Neural cell (in vitro differentiated cells): ENCODE measurements at regions not wholly inside any gene's neighbourhood (a gene's known extent, or its start where the extent isn't known, plus 50 kb on each side); places are given as distances from the start of the nearest gene placed in this dataset.

Source experiments
- H2AFZ ChIP-seq: fragments of 200-600, 300-800 bp; sonication (generic), shearing (Covaris generic); 2 replicates; pipeline ENCODE4 v1.6.0; 2014; ENCODE audit warnings: low read depth, mild to moderate bottlenecking, antibody characterized with exemption, low read length, moderate library complexity
- H3F3A ChIP-seq: fragments of 200-600 bp; shearing (Covaris generic); 2 replicates; pipeline ENCODE4 v1.6.1; 2016; ENCODE audit warnings: mild to moderate bottlenecking, moderate library complexity, mixed read lengths, antibody characterized with exemption, low read length; ENCODE audit not compliant: insufficient read depth, poor library complexity, severe bottlenecking
- H3K27ac ChIP-seq: fragments of 200-600, 300-800 bp; sonication (generic), shearing (Covaris generic); 2 replicates; pipeline ENCODE4 v1.5.1; 2014; ENCODE audit warnings: mild to moderate bottlenecking, low read length, moderate library complexity
- H3K27me3 ChIP-seq: fragments of 300-800, 200-600 bp; sonication (generic), shearing (Covaris generic); 2 replicates; pipeline ENCODE4 v1.6.0; 2014; ENCODE audit warnings: mild to moderate bottlenecking, low read depth, low read length, moderate library complexity; ENCODE audit not compliant: insufficient read depth
- H3K36me3 ChIP-seq: fragments of 300-800, 200-600 bp; sonication (generic), shearing (Covaris generic); 2 replicates; pipeline ENCODE4 v1.5.1; 2014; ENCODE audit warnings: mild to moderate bottlenecking, antibody characterized with exemption, low read length, moderate library complexity; ENCODE audit not compliant: insufficient read depth
- H3K4me2 ChIP-seq: fragments of 300-800, 200-600 bp; sonication (generic), shearing (Covaris generic); 2 replicates; pipeline ENCODE4 v1.6.0; 2014; ENCODE audit warnings: mild to moderate bottlenecking, low read length
- H3K4me3 ChIP-seq: fragments of 300-800, 200-600 bp; sonication (generic), shearing (Covaris generic); 2 replicates; pipeline ENCODE4 v1.5.1; 2014; ENCODE audit warnings: mild to moderate bottlenecking, low read length, moderate library complexity
- H3K79me2 ChIP-seq: fragments of 200-600 bp; shearing (Covaris generic); replicated peaks from 2 replicates; pipeline ENCODE4 v1.6.0; 2014; ENCODE audit warnings: mild to moderate bottlenecking, low read length, moderate library complexity; ENCODE audit not compliant: insufficient read depth
- H3K9ac ChIP-seq: fragments of 300-800, 200-600 bp; sonication (generic), shearing (Covaris generic); 2 replicates; pipeline ENCODE4 v1.6.1; 2016; ENCODE audit warnings: mild to moderate bottlenecking, low read length, mixed read lengths
- H3K9me2 ChIP-seq: fragments of 200-600 bp; shearing (Covaris generic); 2 replicates; pipeline ENCODE4 v1.6.1; 2016; ENCODE audit warnings: mild to moderate bottlenecking, low read length, mixed read lengths; ENCODE audit not compliant: insufficient read depth
- H3K9me3 ChIP-seq: fragments of 200-600, 300-800 bp; sonication (generic), shearing (Covaris generic); 2 replicates; pipeline ENCODE4 v1.6.1; 2016; ENCODE audit warnings: mild to moderate bottlenecking, mixed run types, low read length, moderate library complexity, mixed read lengths
- H4K20me1 ChIP-seq: fragments of 200-600 bp; shearing (Covaris generic); 2 replicates; pipeline ENCODE4 v1.6.1; 2016; ENCODE audit warnings: mild to moderate bottlenecking, mixed run types; ENCODE audit not compliant: insufficient read depth
- EP300 ChIP-seq: fragments of 450-650 bp; conservative IDR thresholded peaks from 2 replicates; pipeline ENCODE4 v1.6.1; 2014; ENCODE audit warnings: antibody characterized with exemption, mild to moderate bottlenecking, moderate library complexity; ENCODE audit not compliant: poor library complexity, severe bottlenecking
- MXI1 ChIP-seq: fragments of 450-650 bp; conservative IDR thresholded peaks from 2 replicates; pipeline ENCODE4 v1.6.1; 2014; ENCODE audit warnings: antibody characterized with exemption, mild to moderate bottlenecking; ENCODE audit not compliant: poor library complexity, severe bottlenecking
- RAD21 ChIP-seq: fragments of 450-650 bp; conservative IDR thresholded peaks from 2 replicates; pipeline ENCODE4 v1.6.1; 2014; ENCODE audit warnings: antibody characterized with exemption, mild to moderate bottlenecking, moderate library complexity
- SMC3 ChIP-seq: fragments of 450-650 bp; conservative IDR thresholded peaks from 2 replicates; pipeline ENCODE4 v1.6.1; 2014; ENCODE audit warnings: antibody characterized with exemption, mild to moderate bottlenecking, moderate library complexity; ENCODE audit not compliant: poor library complexity
- TAF1 ChIP-seq: IDR thresholded peaks from 2 replicates; pipeline ENCODE4 v1.6.1; 2012; ENCODE audit warnings: low read depth

- no peak for TF ChIP-seq RAD21
- no peak for TF ChIP-seq SMC3
- no peak for TF ChIP-seq EP300
- H3K9ac ChIP-seq = no peak overlapping the region
- no peaks in the 10 kb centered on the region for H3K36me3 ChIP-seq
- no peak overlapping the region for H2AFZ ChIP-seq
- no peak overlapping the region for H3K27ac ChIP-seq
- H4K20me1 ChIP-seq = no peaks in the 10 kb centered on the region
- no peaks in the 10 kb centered on the region for H3K9me3 ChIP-seq
- no peaks in the 10 kb centered on the region for H3F3A ChIP-seq
- H3K27me3 ChIP-seq = no peaks in the 10 kb centered on the region
- no peaks in the 10 kb centered on the region for H3K9me2 ChIP-seq
- no peak overlapping the region for H3K4me2 ChIP-seq
- no peaks in the 10 kb centered on the region for H3K79me2 ChIP-seq
- no peak overlapping the region for H3K4me3 ChIP-seq
Measured at GRCh38 chr4:43339435-43339834, 446.9 kb downstream of the GRXCR1 start.

- Histone ChIP-seq H4K20me1 (no peaks in the 10 kb centered on the region), H3K9me2 (no peaks in the 10 kb centered on the region), H3K36me3 (no peaks in the 10 kb centered on the region), H3K27ac (no peak overlapping the region), H3F3A (no peaks in the 10 kb centered on the region), H3K4me2 (no peak overlapping the region), H3K4me3 (no peak overlapping the region), H3K9me3 (no peaks in the 10 kb centered on the region), H2AFZ (no peak overlapping the region), H3K9ac (no peak overlapping the region), H3K27me3 (no peaks in the 10 kb centered on the region), H3K79me2 (no peaks in the 10 kb centered on the region)
- no peak for TF ChIP-seq SMC3
- TF ChIP-seq EP300 = no peak
- no peak for TF ChIP-seq TAF1
- TF ChIP-seq RAD21 = no peak
Measured at GRCh38 chr4:43341741-43342140, 449.2 kb downstream of the GRXCR1 start.

GRCh38 chr4:43343298-43343697 is 450.8 kb downstream of the GRXCR1 start:
- H3K27ac ChIP-seq = no peak overlapping the region
- H3K79me2 ChIP-seq = no peaks in the 10 kb centered on the region
- no peak overlapping the region for H3K9ac ChIP-seq
- H3K36me3 ChIP-seq = no peaks in the 10 kb centered on the region
- no peaks in the 10 kb centered on the region for H3K27me3 ChIP-seq
- no peaks in the 10 kb centered on the region for H3K9me2 ChIP-seq
- no peak overlapping the region for H2AFZ ChIP-seq
- no peaks in the 10 kb centered on the region for H3K9me3 ChIP-seq
- TF ChIP-seq RAD21 = no peak
- no peaks in the 10 kb centered on the region for H4K20me1 ChIP-seq
- no peak overlapping the region for H3K4me2 ChIP-seq
- H3F3A ChIP-seq = no peaks in the 10 kb centered on the region
- no peak overlapping the region for H3K4me3 ChIP-seq

- H3F3A ChIP-seq = no peaks in the 10 kb centered on the region
- H3K36me3 ChIP-seq = no peaks in the 10 kb centered on the region
- no peak overlapping the region for H3K27ac ChIP-seq
- H3K4me2 ChIP-seq = no peak overlapping the region
- H3K27me3 ChIP-seq = no peaks in the 10 kb centered on the region
- no peak for TF ChIP-seq MXI1
- peak; percentile 41 for TF ChIP-seq EP300
- H2AFZ ChIP-seq = no peak overlapping the region
- H3K9me2 ChIP-seq = no peaks in the 10 kb centered on the region
- H3K9me3 ChIP-seq = no peaks in the 10 kb centered on the region
- H4K20me1 ChIP-seq = no peaks in the 10 kb centered on the region
- H3K9ac ChIP-seq = no peak overlapping the region
- H3K79me2 ChIP-seq = no peaks in the 10 kb centered on the region
- H3K4me3 ChIP-seq = no peak overlapping the region
Measured at GRCh38 chr4:43345323-43345925, 452.9 kb downstream of the GRXCR1 start.
